H1 (cell line): ENCODE measurements at regions not wholly inside any gene's neighbourhood (a gene's known extent, or its start where the extent isn't known, plus 50 kb on each side); places are given as distances from the start of the nearest gene placed in this dataset.

Experiments used
- CTCF ChIA-PET: fragments of 300-600 bp; sonication (Branson Sonifier 250); formaldehyde crosslinking; loops from one replicate; lab custom pipeline; 2021; ENCODE audit not compliant: partially characterized antibody; lab: Charles Lee
- POLR2A ChIA-PET: fragments of 300-600 bp; sonication (Branson Sonifier 250); formaldehyde crosslinking; loops from one replicate; lab custom pipeline; 2021; ENCODE audit warnings: inconsistent platforms; ENCODE audit not compliant: partially characterized antibody; lab: Charles Lee
- DNase-seq, 2 experiments: peaks; one replicate each; pipeline versions ENCODE4 v3.0.0 to v3.0.0-alpha.2; 2010 to 2022; ENCODE audit warnings: low spot score in 2 of 2, low read depth in 1 of 2, mixed read lengths in 1 of 2
- FAIRE-seq: peaks from 2 replicates; lab custom pipeline; 2011; peaks lifted over from hg19 to GRCh38; lab: Jason Lieb, UNC
- H2AFZ ChIP-seq: 2 replicates; pipeline ENCODE4 v1.8.1; 2012; ENCODE audit warnings: low read length, inconsistent platforms
- H2AK5ac ChIP-seq: 2 replicates; pipeline ENCODE4 v1.6.1; 2013; ENCODE audit warnings: low read depth, low read length
- H2BK120ac ChIP-seq: replicated peaks from 2 replicates; pipeline ENCODE3; 2013; ENCODE audit warnings: low read depth, low read length, inconsistent platforms
- H2BK12ac ChIP-seq: 2 replicates; pipeline ENCODE4 v1.6.1; 2013; ENCODE audit warnings: low read depth, low read length
- H2BK15ac ChIP-seq: 2 replicates; pipeline ENCODE4 v1.6.1; 2013; ENCODE audit warnings: low read length
- H2BK20ac ChIP-seq: 2 replicates; pipeline ENCODE4 v1.6.1; 2013; ENCODE audit warnings: low read length
- H2BK5ac ChIP-seq: 2 replicates; pipeline ENCODE4 v1.6.1; 2013; ENCODE audit warnings: low read depth, low read length
- H3K14ac ChIP-seq: 2 replicates; pipeline ENCODE4 v1.6.1; 2013; ENCODE audit warnings: inconsistent platforms; ENCODE audit not compliant: insufficient read length
- H3K18ac ChIP-seq: 2 replicates; pipeline ENCODE4 v1.6.1; 2013; ENCODE audit warnings: low read length; ENCODE audit errors: extremely low read depth
- H3K23ac ChIP-seq: 2 replicates; pipeline ENCODE4 v1.6.1; 2013; ENCODE audit warnings: inconsistent platforms; ENCODE audit not compliant: insufficient read length
- H3K23me2 ChIP-seq: 2 replicates; pipeline ENCODE4 v1.6.1; 2013; ENCODE audit warnings: low read depth, low read length
- H3K27ac ChIP-seq: 2 replicates; pipeline ENCODE4 v1.6.1; 2011; ENCODE audit warnings: low read depth, low read length, inconsistent platforms
- H3K27me3 ChIP-seq, 4 experiments: replicated peaks in 1 of 4; 1 replicate in 1 of 4; 2 replicates in 3 of 4; pipeline versions ENCODE4 v1.6.1 to v1.8.1; 2011 to 2013; ENCODE audit warnings: low read length in 3 of 4, mild to moderate bottlenecking in 3 of 4, inconsistent platforms in 2 of 4, mixed read lengths in 2 of 4, moderate library complexity in 1 of 4; ENCODE audit not compliant: control insufficient read depth in 3 of 4, insufficient read depth in 3 of 4; ENCODE audit errors: extremely low read depth in 1 of 4
- H3K36me3 ChIP-seq, 4 experiments: 2 replicates each; pipeline versions ENCODE4 v1.6.1 to v1.8.1; 2011 to 2013; ENCODE audit warnings: mild to moderate bottlenecking in 4 of 4, low read length in 3 of 4, moderate library complexity in 2 of 4, control low read depth in 1 of 4, inconsistent platforms in 1 of 4; ENCODE audit not compliant: insufficient read depth in 4 of 4, control insufficient read depth in 2 of 4
- H3K4ac ChIP-seq: replicated peaks from 2 replicates; pipeline ENCODE3; 2013; ENCODE audit warnings: low read length, low read depth, mixed read lengths, inconsistent platforms; ENCODE audit not compliant: insufficient read length
- H3K4me1 ChIP-seq, 4 experiments: replicated peaks in 1 of 4; 1 replicate in 1 of 4; 2 replicates in 3 of 4; pipeline versions ENCODE4 v1.6.1 to v1.8.1; 2011 to 2013; ENCODE audit warnings: low read length in 3 of 4, inconsistent platforms in 2 of 4, mixed read lengths in 1 of 4; ENCODE audit not compliant: insufficient read depth in 4 of 4, control insufficient read depth in 3 of 4
- H3K4me2 ChIP-seq, 2 experiments: 2 replicates each; pipeline versions ENCODE4 v1.6.1 to v1.8.1; 2011 to 2013; ENCODE audit warnings: low read depth in 2 of 2, low read length in 2 of 2, control low read depth in 1 of 2, inconsistent platforms in 1 of 2, mild to moderate bottlenecking in 1 of 2; ENCODE audit not compliant: insufficient read depth in 1 of 2
- H3K4me3 ChIP-seq, 4 experiments: fragments of 200-600, 300-600 bp in 1 of 4; sonication (generic), shearing (Covaris generic), sonication (Bioruptor Twin) in 1 of 4; 2 replicates each; pipeline versions ENCODE4 v1.5.1 to v1.8.1; 2011 to 2016; ENCODE audit warnings: low read length in 4 of 4, low read depth in 3 of 4, control low read depth in 2 of 4, inconsistent platforms in 2 of 4, mild to moderate bottlenecking in 2 of 4, mixed read lengths in 1 of 4, moderate library complexity in 1 of 4; ENCODE audit not compliant: insufficient read depth in 2 of 4; ENCODE audit errors: extremely low read depth in 1 of 4
- H3K56ac ChIP-seq: replicated peaks from 2 replicates; pipeline ENCODE3; 2013; ENCODE audit warnings: low read depth, mild to moderate bottlenecking, mixed read lengths, low read length, inconsistent platforms; ENCODE audit not compliant: insufficient read length
- H3K79me1 ChIP-seq: 2 replicates; pipeline ENCODE4 v1.6.1; 2013; ENCODE audit warnings: low read depth, low read length, control low read depth
- H3K79me2 ChIP-seq, 2 experiments: 2 replicates each; pipeline versions ENCODE4 v1.6.1 to v1.8.1; 2012 to 2013; ENCODE audit warnings: low read length in 2 of 2, mild to moderate bottlenecking in 2 of 2, inconsistent platforms in 1 of 2; ENCODE audit not compliant: insufficient read depth in 2 of 2, control insufficient read depth in 1 of 2
- H3K9ac ChIP-seq, 4 experiments: replicated peaks in 1 of 4; 1 replicate in 1 of 4; 2 replicates in 3 of 4; pipeline versions ENCODE4 v1.6.1 to v1.8.1; 2011 to 2013; ENCODE audit warnings: low read depth in 3 of 4, low read length in 3 of 4, control low read depth in 2 of 4, mild to moderate bottlenecking in 2 of 4, moderate library complexity in 2 of 4, inconsistent platforms in 1 of 4; ENCODE audit errors: extremely low read depth in 1 of 4
- H3K9me3 ChIP-seq, 2 experiments: 2 replicates each; pipeline versions ENCODE4 v1.6.1 to v1.8.1; 2012 to 2013; ENCODE audit warnings: mild to moderate bottlenecking in 2 of 2, moderate library complexity in 2 of 2, control low read depth in 1 of 2, inconsistent platforms in 1 of 2, low read depth in 1 of 2, low read length in 1 of 2, mixed read lengths in 1 of 2; ENCODE audit not compliant: insufficient read depth in 2 of 2
- H4K20me1 ChIP-seq, 2 experiments: replicated peaks in 1 of 2; 2 replicates each; pipeline versions ENCODE3 to v1.8.1; 2011 to 2013; ENCODE audit warnings: inconsistent platforms in 2 of 2, low read length in 2 of 2, mild to moderate bottlenecking in 1 of 2; ENCODE audit not compliant: insufficient read depth in 2 of 2, control insufficient read depth in 1 of 2
- H4K5ac ChIP-seq: 2 replicates; pipeline ENCODE4 v1.6.1; 2013; ENCODE audit warnings: low read length, low read depth, mixed read lengths, inconsistent platforms; ENCODE audit not compliant: insufficient read length
- H4K8ac ChIP-seq: 2 replicates; pipeline ENCODE4 v1.8.0; 2013; ENCODE audit warnings: mild to moderate bottlenecking, moderate library complexity, low read length, inconsistent platforms; ENCODE audit not compliant: insufficient read depth; ENCODE audit errors: extremely low read depth
- H4K91ac ChIP-seq: replicated peaks from 2 replicates; pipeline ENCODE3; 2013; ENCODE audit warnings: low read length, mixed read lengths, inconsistent platforms; ENCODE audit not compliant: insufficient read length
- CEBPB ChIP-seq: IDR thresholded peaks from 2 replicates; pipeline ENCODE4 v1.6.1; 2012; ENCODE audit warnings: low read depth, low read length
- CHD1 ChIP-seq: IDR thresholded peaks from 2 replicates; pipeline ENCODE4 v1.6.1; 2012; ENCODE audit warnings: low read depth, low read length, improper control_type of control experiment
- HDAC6 ChIP-seq: IDR thresholded peaks from one replicate; pipeline ENCODE4 v1.7.1; 2012; ENCODE audit warnings: low read depth, mild to moderate bottlenecking, inconsistent platforms, low read length, moderate library complexity
- KDM4A ChIP-seq: IDR thresholded peaks from one replicate; pipeline ENCODE4 v1.7.1; 2012; ENCODE audit warnings: low read depth, mild to moderate bottlenecking, moderate library complexity, low read length, inconsistent platforms; ENCODE audit not compliant: severe bottlenecking
- POU5F1 ChIP-seq: IDR thresholded peaks from 2 replicates; pipeline ENCODE4 v1.6.1; 2011; ENCODE audit warnings: low read depth, mild to moderate bottlenecking, low read length, moderate library complexity
- SIN3A ChIP-seq, 2 experiments: IDR thresholded peaks in 1 of 2; conservative IDR thresholded peaks in 1 of 2; 2 replicates each; pipeline ENCODE4 v1.6.1; 2011 to 2012; ENCODE audit warnings: low read length in 2 of 2, improper control_type of control experiment in 1 of 2, low read depth in 1 of 2, mild to moderate bottlenecking in 1 of 2
- SP2 ChIP-seq: IDR thresholded peaks from 2 replicates; pipeline ENCODE4 v1.6.1; 2012; ENCODE audit warnings: mild to moderate bottlenecking, low read length, inconsistent platforms
- SUZ12 ChIP-seq: fragments of 200-600 bp; sonication (generic); IDR thresholded peaks from 2 replicates; pipeline ENCODE4 v1.6.1; 2012; ENCODE audit warnings: mild to moderate bottlenecking, inconsistent platforms, low read length, moderate library complexity, mixed read lengths
- WGBS, 2 experiments: shearing (Covaris generic) in 1 of 2; methylation state at CpG; one replicate each; pipeline versions ENCODE4 v1.1.6 to v1.1.7; 2013 to 2015; ENCODE audit warnings: low lambda C conversion rate in 2 of 2, mixed read lengths in 2 of 2, inconsistent platforms in 1 of 2, low coverage in 1 of 2, missing lambda C conversion rate in 1 of 2; ENCODE audit not compliant: insufficient replicate concordance in 2 of 2, insufficient coverage in 1 of 2, insufficient read length in 1 of 2; ENCODE audit errors: extremely low coverage in 1 of 2, missing lambda C conversion rate in 1 of 2; 5-methylcytosine and 5-hydroxymethylcytosine counted together
- TF ChIP-seq, protein P1 (sequence below): IDR thresholded peaks from 2 replicates; pipeline ENCODE4 v1.6.1; 2012; ENCODE audit warnings: low read length, inconsistent platforms
- TF ChIP-seq, protein P2 (sequence below): IDR thresholded peaks from 2 replicates; pipeline ENCODE4 v1.6.1; 2011; ENCODE audit warnings: low read length, improper control_type of control experiment
- TF ChIP-seq, protein P3 (sequence below): IDR thresholded peaks from 2 replicates; pipeline ENCODE4 v1.6.1; 2011; ENCODE audit warnings: low read depth, mild to moderate bottlenecking, low read length; ENCODE audit not compliant: insufficient read depth

DNA sequence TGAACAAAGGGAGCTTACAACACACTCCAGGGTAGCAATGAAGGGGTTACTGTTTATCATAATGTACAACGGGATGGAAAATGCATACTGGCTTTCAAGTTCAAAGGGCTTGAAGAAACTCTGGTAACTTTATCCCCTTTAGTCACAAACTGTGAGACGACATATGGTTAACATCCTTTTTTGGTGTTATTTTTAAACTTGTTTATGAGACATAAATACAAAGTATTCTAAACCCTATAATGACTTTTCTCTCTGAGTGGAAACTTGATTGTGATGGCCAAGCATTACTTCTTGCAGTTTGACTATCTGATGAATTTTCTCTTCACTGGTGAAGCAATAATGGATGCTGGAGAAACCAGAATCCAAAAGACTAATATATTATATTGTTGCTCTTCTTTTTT lies 62.0 kb upstream of the SEMA3A start:
- Histone ChIP-seq H4K8ac (no peak overlapping the region), H3K79me2 (no peaks in the 10 kb centered on the region), H3K79me1 (no peaks in the 10 kb centered on the region), H4K91ac (no peak overlapping the region), H4K5ac (no peak overlapping the region), H3K36me3 (no peaks in the 10 kb centered on the region), H3K27ac (no peak overlapping the region), H3K4ac (no peak overlapping the region), H3K4me2 (no peak overlapping the region), H3K23me2 (no peaks in the 10 kb centered on the region), H2BK12ac (no peak overlapping the region), H2AFZ (no peak overlapping the region), H3K27me3 (no peaks in the 10 kb centered on the region), H3K4me1 (no peaks in the 10 kb centered on the region), H2BK15ac (no peak overlapping the region), H4K20me1 (no peaks in the 10 kb centered on the region), H3K23ac (no peak overlapping the region)
- DNase-seq, result no peak
- 91% methylated on average over 2 of the region's 2 CpGs; no CpG with 5 or more reads in 1 of the 2 experiments for WGBS, 2 experiments
- POLR2A ChIA-PET, result no interaction called here
- TF ChIP-seq, protein P1, sequence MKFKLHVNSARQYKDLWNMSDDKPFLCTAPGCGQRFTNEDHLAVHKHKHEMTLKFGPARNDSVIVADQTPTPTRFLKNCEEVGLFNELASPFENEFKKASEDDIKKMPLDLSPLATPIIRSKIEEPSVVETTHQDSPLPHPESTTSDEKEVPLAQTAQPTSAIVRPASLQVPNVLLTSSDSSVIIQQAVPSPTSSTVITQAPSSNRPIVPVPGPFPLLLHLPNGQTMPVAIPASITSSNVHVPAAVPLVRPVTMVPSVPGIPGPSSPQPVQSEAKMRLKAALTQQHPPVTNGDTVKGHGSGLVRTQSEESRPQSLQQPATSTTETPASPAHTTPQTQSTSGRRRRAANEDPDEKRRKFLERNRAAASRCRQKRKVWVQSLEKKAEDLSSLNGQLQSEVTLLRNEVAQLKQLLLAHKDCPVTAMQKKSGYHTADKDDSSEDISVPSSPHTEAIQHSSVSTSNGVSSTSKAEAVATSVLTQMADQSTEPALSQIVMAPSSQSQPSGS, result no peak
- TF ChIP-seq SIN3A (conservative IDR thresholded peaks at IDR 0.05 in 1 of 2, IDR thresholded peaks at IDR 0.05 in 1 of 2; ENCODE audit: low read depth in 1 of 2, low read length in 2 of 2) (no peak), CEBPB (no peak), HDAC6 (no peak), POU5F1 (no peak), KDM4A (no peak), SUZ12 (no peak), SP2 (no peak), CHD1 (no peak)
- TF ChIP-seq, protein P2, sequence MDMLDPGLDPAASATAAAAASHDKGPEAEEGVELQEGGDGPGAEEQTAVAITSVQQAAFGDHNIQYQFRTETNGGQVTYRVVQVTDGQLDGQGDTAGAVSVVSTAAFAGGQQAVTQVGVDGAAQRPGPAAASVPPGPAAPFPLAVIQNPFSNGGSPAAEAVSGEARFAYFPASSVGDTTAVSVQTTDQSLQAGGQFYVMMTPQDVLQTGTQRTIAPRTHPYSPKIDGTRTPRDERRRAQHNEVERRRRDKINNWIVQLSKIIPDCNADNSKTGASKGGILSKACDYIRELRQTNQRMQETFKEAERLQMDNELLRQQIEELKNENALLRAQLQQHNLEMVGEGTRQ, result no peak
- TF ChIP-seq, protein P3, sequence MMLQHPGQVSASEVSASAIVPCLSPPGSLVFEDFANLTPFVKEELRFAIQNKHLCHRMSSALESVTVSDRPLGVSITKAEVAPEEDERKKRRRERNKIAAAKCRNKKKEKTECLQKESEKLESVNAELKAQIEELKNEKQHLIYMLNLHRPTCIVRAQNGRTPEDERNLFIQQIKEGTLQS, result no peak
- TF ChIP-seq, all 59 proteins: peak for 0
- no peak overlapping the region for H3K4me3 ChIP-seq
- no peak overlapping the region for H2BK120ac ChIP-seq
- CTCF ChIA-PET, result no interaction called here
- no peak overlapping the region for H3K14ac ChIP-seq
- FAIRE-seq, result no peak
- no peak overlapping the region for H3K56ac ChIP-seq
- no peak overlapping the region for H3K18ac ChIP-seq
- H3K9me3 ChIP-seq, result no peaks in the 10 kb centered on the region
- no peak overlapping the region for H2AK5ac ChIP-seq
- H2BK5ac ChIP-seq, result no peak overlapping the region
- no peak overlapping the region for H2BK20ac ChIP-seq
- H3K9ac ChIP-seq, result no peak overlapping the region
